GM21367 (cell line): ENCODE measurements at regions not wholly inside any gene's neighbourhood (a gene's known extent, or its start where the extent isn't known, plus 50 kb on each side); places are given as distances from the start of the nearest gene placed in this dataset.

Experiments used
- ATAC-seq: cut with Tn5 transposase; IDR thresholded peaks from one replicate; pipeline ENCODE4 v1.9.1; 2021; ENCODE audit not compliant: unreplicated experiment

- ATAC-seq = no peak
Measured at GRCh38 chr2:5839550-5839949, 147.4 kb downstream of the SOX11 start.

GRCh38 chr2:5841126-5841525, 148.9 kb downstream of the SOX11 start:
- no peak for ATAC-seq

- no peak for ATAC-seq
Measured at GRCh38 chr2:5842326-5842725, 150.1 kb downstream of the SOX11 start.

- no peak for ATAC-seq
Measured at GRCh38 chr2:5845798-5846330, 153.7 kb downstream of the SOX11 start.

GRCh38 chr2:5846881-5847280, 154.7 kb downstream of the SOX11 start:
- ATAC-seq = no peak

- no peak for ATAC-seq
Measured at GRCh38 chr2:5849562-5849961, 157.4 kb downstream of the SOX11 start.

- no peak for ATAC-seq
Measured at GRCh38 chr2:5851410-5851809, 159.2 kb downstream of the SOX11 start.

- ATAC-seq = no peak
Measured at GRCh38 chr2:5854797-5855196, 162.6 kb downstream of the SOX11 start.

- ATAC-seq = no peak
Measured at GRCh38 chr2:5867056-5867455, 174.9 kb downstream of the SOX11 start.

GRCh38 chr2:5868931-5869330, 176.7 kb downstream of the SOX11 start:
- ATAC-seq = no peak

- no peak for ATAC-seq
Measured at GRCh38 chr2:5869936-5870335, 177.8 kb downstream of the SOX11 start.

GRCh38 chr2:5877360-5877759, 185.2 kb downstream of the SOX11 start:
- no peak for ATAC-seq

GRCh38 chr2:5885451-5886173, 193.4 kb downstream of the SOX11 start:
- ATAC-seq = no peak

- ATAC-seq = no peak
Measured at GRCh38 chr2:5886462-5886861, 194.3 kb downstream of the SOX11 start.

GRCh38 chr2:5888126-5888525, 195.9 kb downstream of the SOX11 start:
- no peak for ATAC-seq

GRCh38 chr2:5889519-5889918, 197.3 kb downstream of the SOX11 start:
- ATAC-seq = no peak

- ATAC-seq = no peak
Measured at GRCh38 chr2:5894355-5894754, 202.2 kb downstream of the SOX11 start.

- no peak for ATAC-seq
Measured at GRCh38 chr2:5895284-5895683, 203.1 kb downstream of the SOX11 start.

GRCh38 chr2:5897249-5897648, 205.1 kb downstream of the SOX11 start:
- ATAC-seq = no peak

- no peak for ATAC-seq
Measured at GRCh38 chr2:5898667-5899066, 206.5 kb downstream of the SOX11 start.

GRCh38 chr2:5905661-5906060, 213.5 kb downstream of the SOX11 start:
- no peak for ATAC-seq

GRCh38 chr2:5908071-5908470, 215.9 kb downstream of the SOX11 start:
- ATAC-seq = no peak

GRCh38 chr2:5911718-5912117, 219.5 kb downstream of the SOX11 start:
- ATAC-seq = no peak
